ENCODE measurements at regions not wholly inside any gene's neighbourhood (a gene's known extent, or its start where the extent isn't known, plus 50 kb on each side); places are given as distances from the start of the nearest gene placed in this dataset.

DNA sequence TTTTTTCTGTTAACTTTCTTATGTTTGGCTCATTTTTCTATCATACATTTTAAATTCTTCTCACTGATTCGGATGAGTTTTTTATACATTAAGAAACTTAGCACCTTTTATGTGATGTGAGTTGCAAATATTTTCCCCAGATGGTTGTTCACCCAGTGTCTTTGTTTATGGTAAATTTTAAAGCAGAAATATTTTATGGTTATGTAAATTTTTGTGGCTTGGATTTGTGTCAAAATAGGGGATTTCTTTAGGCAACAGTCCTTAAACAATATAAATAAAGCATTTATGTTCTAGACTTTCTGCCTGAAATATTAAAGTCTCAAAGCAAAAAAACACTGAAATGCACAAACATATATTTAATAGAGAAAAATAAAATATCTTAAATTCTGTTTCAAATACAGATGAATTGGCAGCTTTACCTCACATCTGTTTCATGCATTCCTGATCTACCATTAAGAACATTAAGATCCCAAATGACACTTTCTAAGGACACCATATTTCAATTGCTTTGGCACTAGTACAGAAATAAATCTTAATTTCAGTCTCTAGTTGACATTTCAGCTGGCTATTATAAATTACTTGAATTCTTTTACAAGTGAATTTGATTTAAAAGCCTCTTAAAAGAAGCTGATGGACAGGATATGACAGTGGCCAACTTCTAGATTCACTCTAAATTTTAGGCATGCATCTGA lies 646.6 kb downstream of the HACE1 start:
- Histone ChIP-seq H3K4me1 (ENCODE audit: control insufficient read depth, extremely low read depth, insufficient read depth, low read length) (no peaks in the 10 kb centered on the region), H3K9me3 (replicated peaks; ENCODE audit: control insufficient read depth, insufficient read depth, low read length) (no peaks in the 10 kb centered on the region), H3K36me3 (ENCODE audit: control insufficient read depth in 2 of 2, extremely low read depth in 1 of 2, insufficient read depth in 2 of 2, low read length in 2 of 2) (no peaks in the 10 kb centered on the region), H3K79me2 (ENCODE audit: control insufficient read depth, insufficient read depth, low read length) (no peaks in the 10 kb centered on the region), H3K4me3 (replicated peaks in 1 of 3; ENCODE audit: insufficient read depth in 1 of 3, low read depth in 1 of 3, low read length in 3 of 3) (no peak overlapping the region), H3K4me2 (ENCODE audit: insufficient read depth, low read length) (no peak overlapping the region), H3K27ac (ENCODE audit: insufficient read depth, low read depth, low read length) (no peak overlapping the region), H3K9me1 (replicated peaks; ENCODE audit: control insufficient read depth, extremely low read depth, insufficient read depth, low read length) (no peaks in the 10 kb centered on the region), H4K20me1 (replicated peaks; ENCODE audit: control insufficient read depth, extremely low read depth, insufficient read depth, low read length) (no peaks in the 10 kb centered on the region), H3K9ac (replicated peaks; ENCODE audit: extremely low read depth, insufficient read depth, low read length) (no peak overlapping the region), H2AFZ (ENCODE audit: low read depth, low read length) (no peak overlapping the region), H3K27me3 (ENCODE audit: control insufficient read depth in 2 of 2, insufficient read depth in 2 of 2, low read length in 2 of 2) (no peaks in the 10 kb centered on the region)
- ChIA-PET CTCF (no interaction called here), POLR2A (no interaction called here)
- TF ChIP-seq EZH2 (IDR thresholded peaks at IDR 0.05; ENCODE audit: borderline replicate concordance, low read depth, low read length, severe bottlenecking) (no peak), JUN (IDR thresholded peaks at IDR 0.05; ENCODE audit: borderline replicate concordance, insufficient read depth, insufficient read length, low read depth) (no peak), POLR2A (IDR thresholded peaks at IDR 0.05; ENCODE audit: low read depth, low read length) (no peak)
- no TSS peak for BruUV-seq (replicated peaks)
- dilution Hi-C loops (cut with MboI; ENCODE audit: extremely low pct_ligation_motif_present, low sequenced_read_pairs) (no loop called here), intact Hi-C loops (cut with micrococcal nuclease) (no loop called here)
- DNase-seq (ENCODE audit: low read depth, low spot score) (no peak), FAIRE-seq (no peak)

DNA sequence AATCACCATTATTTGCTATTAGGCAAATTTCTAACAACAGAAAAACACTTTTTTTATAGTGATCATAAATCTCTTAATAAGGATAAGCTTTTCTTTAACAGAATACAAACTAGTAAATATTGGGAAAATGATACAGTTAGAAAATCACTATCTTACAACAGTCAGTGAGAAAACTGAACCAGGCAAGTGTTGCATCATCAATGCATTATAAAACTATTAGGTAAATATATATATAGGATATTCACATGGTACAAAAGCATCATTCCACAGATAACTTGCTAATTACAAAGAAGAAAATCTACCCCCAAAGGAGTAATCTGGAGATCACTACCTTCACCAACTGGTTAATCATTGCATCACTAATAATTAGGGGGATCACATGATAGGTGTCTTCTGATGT lies 652.1 kb downstream of the HACE1 start:
- ChIA-PET CTCF (no interaction called here), POLR2A (no interaction called here)
- no peak overlapping the region for H3K4me2 ChIP-seq (ENCODE audit: insufficient read depth, low read length)
- no peak overlapping the region for H2AFZ ChIP-seq (ENCODE audit: low read depth, low read length)
- intact Hi-C loops (cut with micrococcal nuclease): no loop called here
- TF ChIP-seq POLR2AphosphoS5 (IDR thresholded peaks at IDR 0.05; ENCODE audit: insufficient read depth, low read depth, low read length) (no peak), MYC (IDR thresholded peaks at IDR 0.05; ENCODE audit: low read depth, low read length) (no peak), EZH2 (IDR thresholded peaks at IDR 0.05; ENCODE audit: borderline replicate concordance, low read depth, low read length, severe bottlenecking) (no peak), FOS (IDR thresholded peaks at IDR 0.05; ENCODE audit: borderline replicate concordance, insufficient read depth, low read length) (no peak), POLR2A (IDR thresholded peaks at IDR 0.05; ENCODE audit: low read depth, low read length) (no peak), JUN (IDR thresholded peaks at IDR 0.05; ENCODE audit: borderline replicate concordance, insufficient read depth, insufficient read length, low read depth) (no peak), GATA2 (IDR thresholded peaks at IDR 0.05; ENCODE audit: insufficient read depth, insufficient read length, low read depth, low read length) (no peak)
- TF ChIP-seq, protein P1, sequence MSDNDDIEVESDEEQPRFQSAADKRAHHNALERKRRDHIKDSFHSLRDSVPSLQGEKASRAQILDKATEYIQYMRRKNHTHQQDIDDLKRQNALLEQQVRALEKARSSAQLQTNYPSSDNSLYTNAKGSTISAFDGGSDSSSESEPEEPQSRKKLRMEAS (IDR thresholded peaks at IDR 0.05; ENCODE audit: insufficient read depth, insufficient read length): no peak
- TF ChIP-seq, protein P2, sequence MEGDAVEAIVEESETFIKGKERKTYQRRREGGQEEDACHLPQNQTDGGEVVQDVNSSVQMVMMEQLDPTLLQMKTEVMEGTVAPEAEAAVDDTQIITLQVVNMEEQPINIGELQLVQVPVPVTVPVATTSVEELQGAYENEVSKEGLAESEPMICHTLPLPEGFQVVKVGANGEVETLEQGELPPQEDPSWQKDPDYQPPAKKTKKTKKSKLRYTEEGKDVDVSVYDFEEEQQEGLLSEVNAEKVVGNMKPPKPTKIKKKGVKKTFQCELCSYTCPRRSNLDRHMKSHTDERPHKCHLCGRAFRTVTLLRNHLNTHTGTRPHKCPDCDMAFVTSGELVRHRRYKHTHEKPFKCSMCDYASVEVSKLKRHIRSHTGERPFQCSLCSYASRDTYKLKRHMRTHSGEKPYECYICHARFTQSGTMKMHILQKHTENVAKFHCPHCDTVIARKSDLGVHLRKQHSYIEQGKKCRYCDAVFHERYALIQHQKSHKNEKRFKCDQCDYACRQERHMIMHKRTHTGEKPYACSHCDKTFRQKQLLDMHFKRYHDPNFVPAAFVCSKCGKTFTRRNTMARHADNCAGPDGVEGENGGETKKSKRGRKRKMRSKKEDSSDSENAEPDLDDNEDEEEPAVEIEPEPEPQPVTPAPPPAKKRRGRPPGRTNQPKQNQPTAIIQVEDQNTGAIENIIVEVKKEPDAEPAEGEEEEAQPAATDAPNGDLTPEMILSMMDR (IDR thresholded peaks at IDR 0.05; ENCODE audit: extremely low read depth in 1 of 2, insufficient read depth in 1 of 2, low read depth in 1 of 2, low read length in 2 of 2): no peak
- H3K4me1 ChIP-seq (ENCODE audit: control insufficient read depth, extremely low read depth, insufficient read depth, low read length): no peaks in the 10 kb centered on the region
- H3K9me3 ChIP-seq (replicated peaks; ENCODE audit: control insufficient read depth, insufficient read depth, low read length): no peaks in the 10 kb centered on the region
- no peak overlapping the region for H3K9ac ChIP-seq (replicated peaks; ENCODE audit: extremely low read depth, insufficient read depth, low read length)
- DNase-seq (ENCODE audit: low read depth, low spot score): no peak
- no peaks in the 10 kb centered on the region for H4K20me1 ChIP-seq (replicated peaks; ENCODE audit: control insufficient read depth, extremely low read depth, insufficient read depth, low read length)
- no peak overlapping the region for H3K4me3 ChIP-seq (replicated peaks in 1 of 3; ENCODE audit: insufficient read depth in 1 of 3, low read depth in 1 of 3, low read length in 3 of 3)
- no TSS peak for BruUV-seq (replicated peaks)
- no peaks in the 10 kb centered on the region for H3K9me1 ChIP-seq (replicated peaks; ENCODE audit: control insufficient read depth, extremely low read depth, insufficient read depth, low read length)
- FAIRE-seq: no peak
- no peaks in the 10 kb centered on the region for H3K36me3 ChIP-seq (ENCODE audit: control insufficient read depth in 2 of 2, extremely low read depth in 1 of 2, insufficient read depth in 2 of 2, low read length in 2 of 2)
- no peak overlapping the region for H3K27ac ChIP-seq (ENCODE audit: insufficient read depth, low read depth, low read length)
- dilution Hi-C loops (cut with MboI; ENCODE audit: extremely low pct_ligation_motif_present, low sequenced_read_pairs): no loop called here
- H3K79me2 ChIP-seq (ENCODE audit: control insufficient read depth, insufficient read depth, low read length): no peaks in the 10 kb centered on the region
- no peaks in the 10 kb centered on the region for H3K27me3 ChIP-seq (ENCODE audit: control insufficient read depth in 2 of 2, insufficient read depth in 2 of 2, low read length in 2 of 2)

Data from endothelial cell of umbilical vein (primary cell).